K562 (cell line): ENCODE measurements at regions not wholly inside any gene's neighbourhood (a gene's known extent, or its start where the extent isn't known, plus 50 kb on each side); places are given as distances from the start of the nearest gene placed in this dataset.

Experiments
- ATAC-seq: fragments of 200-7000 bp; cut with Tn5 transposase; 3 replicates; pipeline ENCODE4 v1.9.1; 2020; ENCODE audit warnings: moderate library complexity
- BruUV-seq: library from RNA; stranded (reverse); fragments of 400-500 nt; replicated peaks from 2 replicates; lab custom pipeline; 2021; lab: Mats Ljungman, UMichigan
- CTCF ChIA-PET: fragments of 300-600 bp; formaldehyde crosslinking; extraction: SDS; loops from one replicate; lab custom pipeline; 2021; ENCODE audit warnings: low intra/inter-chr PET ratio; lab: Yijun Ruan, JAX
- POLR2A ChIA-PET: fragments of 300-600, 350-650 bp; sonication (Branson Sonifier 250); formaldehyde crosslinking; extraction: SDS; loops from one replicate; lab custom pipeline; 2021; ENCODE audit warnings: antibody characterized with exemption, inconsistent platforms; lab: Yijun Ruan, JAX
- DNase-seq, 4 experiments: peaks; one replicate each; pipeline versions ENCODE4 v3.0.0 to v3.0.0-alpha.2; 2011 to 2018; ENCODE audit warnings: low spot score in 3 of 4, mixed read lengths in 3 of 4; ENCODE audit errors: extremely low read depth in 1 of 4
- FAIRE-seq: peaks from 2 replicates; lab custom pipeline; 2011; peaks lifted over from hg19 to GRCh38; lab: Jason Lieb, UNC
- H2AFZ ChIP-seq: 2 replicates; pipeline ENCODE4 v1.6.0; 2011; ENCODE audit warnings: low read depth, low read length, control low read depth, inconsistent platforms
- H3K27ac ChIP-seq: fragments of 200-600 bp; 3 replicates; pipeline ENCODE4 v1.8.0; 2011; ENCODE audit warnings: low read depth, mild to moderate bottlenecking, control low read depth, inconsistent platforms, low read length, moderate library complexity, mixed read lengths; ENCODE audit errors: extremely low read depth
- H3K27me3 ChIP-seq, 2 experiments: fragments of 300-600 bp in 1 of 2; 2 replicates in 1 of 2; 3 replicates in 1 of 2; pipeline versions ENCODE4 v1.6.0 to v1.8.0; 2011; ENCODE audit warnings: inconsistent platforms in 2 of 2, low read length in 2 of 2, mild to moderate bottlenecking in 1 of 2, mixed read lengths in 1 of 2, moderate library complexity in 1 of 2; ENCODE audit not compliant: control insufficient read depth in 2 of 2, insufficient read depth in 2 of 2
- H3K36me3 ChIP-seq: fragments of 300-600 bp; 3 replicates; pipeline ENCODE4 v1.8.0; 2011; ENCODE audit warnings: mild to moderate bottlenecking, low read length, inconsistent platforms; ENCODE audit not compliant: control insufficient read depth, insufficient read depth
- H3K4me1 ChIP-seq, 2 experiments: fragments of 200-600 bp in 1 of 2; replicated peaks in 1 of 2; 2 replicates in 1 of 2; 3 replicates in 1 of 2; pipeline versions ENCODE4 v1.5.1 to v1.8.0; 2011; ENCODE audit warnings: inconsistent platforms in 2 of 2, low read length in 2 of 2, mild to moderate bottlenecking in 1 of 2, mixed read lengths in 1 of 2, moderate library complexity in 1 of 2; ENCODE audit not compliant: control insufficient read depth in 2 of 2, insufficient read depth in 2 of 2
- H3K4me2 ChIP-seq: 2 replicates; pipeline ENCODE4 v1.6.1; 2011; ENCODE audit warnings: low read length, control low read depth, inconsistent platforms, mixed read lengths; ENCODE audit not compliant: insufficient read depth
- H3K4me3 ChIP-seq: fragments of 200-600 bp; sonication (generic), shearing (Covaris generic); 2 replicates; pipeline ENCODE4 v1.5.1; 2016; ENCODE audit warnings: control low read depth, inconsistent platforms
- H3K79me2 ChIP-seq: fragments of 200-600 bp; 3 replicates; pipeline ENCODE4 v1.8.0; 2011; ENCODE audit warnings: low read length, inconsistent platforms; ENCODE audit not compliant: control insufficient read depth, insufficient read depth
- H3K9ac ChIP-seq, 2 experiments: 2 replicates each; pipeline versions ENCODE4 v1.6.0 to v1.6.1; 2011; ENCODE audit warnings: low read depth in 2 of 2, low read length in 2 of 2, control low read depth in 1 of 2, inconsistent platforms in 1 of 2, mild to moderate bottlenecking in 1 of 2, mixed read lengths in 1 of 2; ENCODE audit not compliant: insufficient read depth in 1 of 2
- H3K9me1 ChIP-seq: one replicate; pipeline ENCODE4 v1.6.0; 2011; ENCODE audit warnings: inconsistent platforms, mild to moderate bottlenecking, low read length, moderate library complexity; ENCODE audit not compliant: control insufficient read depth, insufficient read depth
- H3K9me3 ChIP-seq: replicated peaks from 2 replicates; pipeline ENCODE4 v1.5.1; 2011; ENCODE audit warnings: low read depth, low read length, inconsistent platforms; ENCODE audit not compliant: control insufficient read depth, insufficient read depth
- H4K20me1 ChIP-seq: replicated peaks from 2 replicates; pipeline ENCODE4 v1.6.1; 2011; ENCODE audit warnings: low read length, inconsistent platforms, mixed read lengths; ENCODE audit not compliant: control insufficient read depth, insufficient read depth
- CGGBP1 ChIP-seq: fragments of 250-450 bp; sonication (Bioruptor Pico); IDR thresholded peaks from 2 replicates; pipeline ENCODE4 v1.9.0; 2021; ENCODE audit warnings: mild to moderate bottlenecking
- CHD4 ChIP-seq: fragments of 200-600 bp; sonication (generic); IDR thresholded peaks from 3 replicates; pipeline ENCODE4 v1.6.1; 2012; ENCODE audit warnings: low read depth, mild to moderate bottlenecking, mixed read lengths, low read length, inconsistent platforms; ENCODE audit not compliant: insufficient read depth, insufficient replicate concordance, poor library complexity, severe bottlenecking
- CTCF ChIP-seq, 3 experiments: IDR thresholded peaks in 2 of 3; conservative IDR thresholded peaks in 1 of 3; 2 replicates each; pipeline ENCODE4 v1.5.1; 2011 to 2012; ENCODE audit warnings: low read length in 3 of 3, mild to moderate bottlenecking in 3 of 3, control low read depth in 2 of 3, improper control_type of control experiment in 1 of 3, inconsistent platforms in 1 of 3, low read depth in 1 of 3, mixed read lengths in 1 of 3, moderate library complexity in 1 of 3; ENCODE audit not compliant: insufficient read depth in 2 of 3
- FOXK2 ChIP-seq, 2 experiments: fragments of 450-650 bp; IDR thresholded peaks in 1 of 2; conservative IDR thresholded peaks in 1 of 2; 2 replicates each; pipeline ENCODE4 v1.6.1; 2016; ENCODE audit warnings: low read depth in 2 of 2, mild to moderate bottlenecking in 1 of 2
- GABPB2 ChIP-seq: fragments of 250-450 bp; sonication (Bioruptor Pico); conservative IDR thresholded peaks from 2 replicates; pipeline ENCODE4 v1.5.1; 2021; ENCODE audit warnings: mild to moderate bottlenecking
- GTF2A2 ChIP-seq: IDR thresholded peaks from 2 replicates; pipeline ENCODE4 v1.6.1; 2016; ENCODE audit warnings: mild to moderate bottlenecking, missing genetic modification characterization, missing compliant biosample characterization
- HIVEP1 ChIP-seq: fragments of 250-450 bp; sonication (Bioruptor Pico); IDR thresholded peaks from 2 replicates; pipeline ENCODE4 v1.4.0; 2020; ENCODE audit warnings: mild to moderate bottlenecking
- HOXB6 ChIP-seq: fragments of 250-450 bp; sonication (Bioruptor Pico); IDR thresholded peaks from 2 replicates; pipeline ENCODE4 v1.5.1; 2022; ENCODE audit warnings: mild to moderate bottlenecking, borderline replicate concordance
- MCM5 ChIP-seq: fragments of 450-650 bp; IDR thresholded peaks from 2 replicates; pipeline ENCODE4 v1.6.1; 2016; ENCODE audit warnings: low read depth
- PTTG1 ChIP-seq: fragments of 450-650 bp; IDR thresholded peaks from 2 replicates; pipeline ENCODE4 v1.6.1; 2016; ENCODE audit warnings: low read depth, mild to moderate bottlenecking, missing genetic modification characterization, missing compliant biosample characterization
- RAD21 ChIP-seq, 2 experiments: fragments of 250-450 bp in 1 of 2; fragments of 450-650 bp in 1 of 2; sonication (Bioruptor Pico) in 1 of 2; formaldehyde crosslinking in 1 of 2; IDR thresholded peaks in 1 of 2; conservative IDR thresholded peaks in 1 of 2; 2 replicates each; pipeline versions ENCODE4 v1.4.0 to v1.8.0; 2020 to 2022; ENCODE audit warnings: mild to moderate bottlenecking in 2 of 2, moderate library complexity in 1 of 2
- RBM15 ChIP-seq: fragments of 200-400 bp; formaldehyde crosslinking; IDR thresholded peaks from 2 replicates; pipeline ENCODE4 v1.6.1; 2018; ENCODE audit warnings: mild to moderate bottlenecking, low read length, moderate library complexity; ENCODE audit not compliant: insufficient read depth
- SPI1 ChIP-seq: IDR thresholded peaks from 2 replicates; pipeline ENCODE4 v1.6.1; 2011; ENCODE audit warnings: low read depth, low read length, control low read depth, borderline replicate concordance
- STAT6 ChIP-seq: sonication (generic); formaldehyde crosslinking; IDR thresholded peaks from 2 replicates; pipeline ENCODE4 v1.8.1; 2023; ENCODE audit warnings: mild to moderate bottlenecking, missing genetic modification reagents
- WGBS: fragments of 100-300 bp; shearing (Covaris generic); methylation state at CpG from one replicate; pipeline ENCODE4 v1.1.6; 2016; ENCODE audit warnings: low coverage, mixed read lengths; ENCODE audit not compliant: insufficient coverage; ENCODE audit errors: missing lambda C conversion rate; 5-methylcytosine and 5-hydroxymethylcytosine counted together
- in situ Hi-C: fragments of 300-500 bp; cut with MboI; formaldehyde crosslinking; loops from 4 replicates; pipeline ENCODE4 v1.15.0; 2018; ENCODE audit warnings: inconsistent platforms, mixed read lengths
- intact Hi-C: fragments of 100-400 bp; cut with micrococcal nuclease; formaldehyde crosslinking; loops from 2 replicates; pipeline ENCODE4 v1.14.2; 2022

GRCh38 chr7:46355331-46355730, 434.3 kb upstream of the IGFBP3 start (continued):
- TF ChIP-seq GTF2A2 (tag) (no peak), SPI1 (no peak)

GRCh38 chr7:46352004-46352954, 431.2 kb upstream of the IGFBP3 start:
- H3K9ac ChIP-seq, result no peak overlapping the region
- H4K20me1 ChIP-seq, result no peaks in the 10 kb centered on the region
- WGBS, result 0% methylated on average over 2 of the region's 2 CpGs
- H2AFZ ChIP-seq, result no peak overlapping the region
- ChIA-PET CTCF (interaction anchor here (0.5 kb wide), 1 partner anchor 461 kb away, joined by 3 read pairs; no protein-coding TSS in a partner anchor), POLR2A (no interaction called here)
- in situ Hi-C loops, result no loop called here
- H3K27ac ChIP-seq, result no peak overlapping the region
- intact Hi-C loops, result loop anchor here (10.0 kb wide), 1 partner anchor 427 kb away; the partner anchor contains the start of gene IGFBP3
- H3K27me3 ChIP-seq, result no peaks in the 10 kb centered on the region
- no peak overlapping the region for H3K4me3 ChIP-seq
- no peaks in the 10 kb centered on the region for H3K9me1 ChIP-seq
- BruUV-seq, result no TSS peak
- ATAC-seq, result no peak
- H3K4me1 ChIP-seq, result no peaks in the 10 kb centered on the region
- no peaks in the 10 kb centered on the region for H3K36me3 ChIP-seq
- FAIRE-seq, result no peak
- peak in 3 of 4 experiments; percentile 13 to 16 (median 15) for DNase-seq
- H3K9me3 ChIP-seq, result no peaks in the 10 kb centered on the region
- H3K79me2 ChIP-seq, result no peaks in the 10 kb centered on the region
- no peak overlapping the region for H3K4me2 ChIP-seq
- no peak for TF ChIP-seq CGGBP1 (CRISPR knock-in tag)
- TF ChIP-seq GABPB2, result no peak
- TF ChIP-seq CHD4, result no peak
- peak in 1 of 2 experiments; percentile 51; a peak in 2 of 4 replicates for TF ChIP-seq RAD21 (CRISPR knock-in tag; conservative IDR thresholded peaks at IDR 0.05 in 1 of 2, IDR thresholded peaks at IDR 0.05 in 1 of 2)
- TF ChIP-seq FOXK2 (conservative IDR thresholded peaks at IDR 0.05 in 1 of 2, IDR thresholded peaks at IDR 0.05 in 1 of 2; ENCODE audit: low read depth in 2 of 2), result no peak
- no peak for TF ChIP-seq STAT6
- TF ChIP-seq CTCF (IDR thresholded peaks at IDR 0.05 in 2 of 3, conservative IDR thresholded peaks at IDR 0.05 in 1 of 3; ENCODE audit: insufficient read depth in 2 of 3, low read depth in 1 of 3, low read length in 3 of 3), result peak in 2 of 3 experiments; percentile 16 to 24; a peak in 1 of 6 replicates
- no peak for TF ChIP-seq RBM15
- no peak for TF ChIP-seq HIVEP1 (CRISPR knock-in tag)
- no peak for TF ChIP-seq MCM5
- TF ChIP-seq HOXB6 (CRISPR knock-in tag), result no peak
- no peak for TF ChIP-seq PTTG1
